Mammary epithelial cell (primary cell): ENCODE measurements at regions not wholly inside any gene's neighbourhood (a gene's known extent, or its start where the extent isn't known, plus 50 kb on each side); places are given as distances from the start of the nearest gene placed in this dataset.

Experiments used
- EZH2 ChIP-seq: IDR thresholded peaks from 2 replicates; pipeline ENCODE4 v1.6.1; 2012; ENCODE audit warnings: low read length, inconsistent platforms, borderline replicate concordance
- TF ChIP-seq, protein P1 (sequence below), 2 donors: IDR thresholded peaks in 1 of 2; conservative IDR thresholded peaks in 1 of 2; 2 replicates each; pipeline ENCODE4 v1.5.1; 2011 to 2012; ENCODE audit warnings: inconsistent platforms in 2 of 2, low read length in 2 of 2, mild to moderate bottlenecking in 2 of 2, control low read depth in 1 of 2, low read depth in 1 of 2; ENCODE audit not compliant: insufficient read depth in 1 of 2; ENCODE audit errors: extremely low read depth in 1 of 2

DNA sequence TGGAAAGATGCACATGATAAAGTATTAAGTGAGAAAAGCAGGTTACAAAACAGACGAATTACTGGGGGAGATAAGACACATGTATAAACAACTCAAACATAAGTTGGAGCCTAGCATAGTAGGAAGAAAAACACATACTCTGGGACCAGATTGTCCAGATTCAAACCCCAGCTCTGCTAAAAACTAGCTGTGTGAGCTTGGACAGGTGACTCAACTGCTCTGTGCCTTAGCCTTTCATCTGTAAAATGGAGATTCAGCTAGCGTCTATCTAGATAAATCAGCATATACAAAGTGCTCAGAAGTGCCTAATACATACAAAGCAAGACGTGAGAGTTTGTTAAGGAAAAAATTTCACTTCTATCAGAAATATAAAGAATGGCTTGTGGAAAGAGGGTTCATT, 254.0 kb upstream of the POU3F1 start:
- TF ChIP-seq, protein P1, sequence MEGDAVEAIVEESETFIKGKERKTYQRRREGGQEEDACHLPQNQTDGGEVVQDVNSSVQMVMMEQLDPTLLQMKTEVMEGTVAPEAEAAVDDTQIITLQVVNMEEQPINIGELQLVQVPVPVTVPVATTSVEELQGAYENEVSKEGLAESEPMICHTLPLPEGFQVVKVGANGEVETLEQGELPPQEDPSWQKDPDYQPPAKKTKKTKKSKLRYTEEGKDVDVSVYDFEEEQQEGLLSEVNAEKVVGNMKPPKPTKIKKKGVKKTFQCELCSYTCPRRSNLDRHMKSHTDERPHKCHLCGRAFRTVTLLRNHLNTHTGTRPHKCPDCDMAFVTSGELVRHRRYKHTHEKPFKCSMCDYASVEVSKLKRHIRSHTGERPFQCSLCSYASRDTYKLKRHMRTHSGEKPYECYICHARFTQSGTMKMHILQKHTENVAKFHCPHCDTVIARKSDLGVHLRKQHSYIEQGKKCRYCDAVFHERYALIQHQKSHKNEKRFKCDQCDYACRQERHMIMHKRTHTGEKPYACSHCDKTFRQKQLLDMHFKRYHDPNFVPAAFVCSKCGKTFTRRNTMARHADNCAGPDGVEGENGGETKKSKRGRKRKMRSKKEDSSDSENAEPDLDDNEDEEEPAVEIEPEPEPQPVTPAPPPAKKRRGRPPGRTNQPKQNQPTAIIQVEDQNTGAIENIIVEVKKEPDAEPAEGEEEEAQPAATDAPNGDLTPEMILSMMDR (conservative IDR thresholded peaks at IDR 0.05 in 1 of 2, IDR thresholded peaks at IDR 0.05 in 1 of 2; ENCODE audit: extremely low read depth in 1 of 2, insufficient read depth in 1 of 2, low read depth in 1 of 2, low read length in 2 of 2), result no peak
- no peak for TF ChIP-seq EZH2
